DOHH2 (cell line): ENCODE measurements at regions not wholly inside any gene's neighbourhood (a gene's known extent, or its start where the extent isn't known, plus 50 kb on each side); places are given as distances from the start of the nearest gene placed in this dataset.

Experiments
- H3F3A ChIP-seq: fragments of 200-600 bp; sonication (generic), shearing (Covaris generic); 2 replicates; pipeline ENCODE4 v1.6.0; 2016; ENCODE audit warnings: antibody characterized with exemption, mild to moderate bottlenecking; ENCODE audit not compliant: control insufficient read depth, insufficient read depth
- H3K27ac ChIP-seq: fragments of 200-600 bp; sonication (generic); 2 replicates; pipeline ENCODE4 v1.5.1; 2014; ENCODE audit warnings: low read depth, mild to moderate bottlenecking, low read length, moderate library complexity
- H3K27me3 ChIP-seq: fragments of 200-600 bp; sonication (generic); 2 replicates; pipeline ENCODE4 v1.6.1; 2014; ENCODE audit warnings: mild to moderate bottlenecking, low read length, mixed read lengths; ENCODE audit not compliant: control insufficient read depth
- H3K36me3 ChIP-seq: fragments of 200-600 bp; sonication (generic); 2 replicates; pipeline ENCODE4 v1.6.1; 2014; ENCODE audit warnings: mild to moderate bottlenecking, low read length, moderate library complexity, mixed read lengths; ENCODE audit not compliant: control insufficient read depth
- H3K4me1 ChIP-seq: fragments of 200-600 bp; sonication (generic); 2 replicates; pipeline ENCODE4 v1.6.1; 2014; ENCODE audit warnings: mild to moderate bottlenecking, low read length, mixed read lengths; ENCODE audit not compliant: control insufficient read depth
- H3K4me2 ChIP-seq: fragments of 200-600 bp; sonication (generic); 2 replicates; pipeline ENCODE4 v1.6.0; 2014; ENCODE audit warnings: mild to moderate bottlenecking, low read length, moderate library complexity
- H3K4me3 ChIP-seq: fragments of 200-600 bp; sonication (generic); 2 replicates; pipeline ENCODE4 v1.5.1; 2014; ENCODE audit warnings: mild to moderate bottlenecking, low read length, mixed read lengths
- H3K79me2 ChIP-seq: fragments of 200-600 bp; sonication (generic); 2 replicates; pipeline ENCODE4 v1.6.1; 2014; ENCODE audit warnings: mild to moderate bottlenecking, low read length, mixed read lengths; ENCODE audit not compliant: control insufficient read depth
- H3K9me2 ChIP-seq: fragments of 200-600 bp; sonication (generic); replicated peaks from 2 replicates; pipeline ENCODE4 v1.6.1; 2014; ENCODE audit warnings: mild to moderate bottlenecking, low read length, mixed read lengths; ENCODE audit not compliant: control insufficient read depth
- H3K9me3 ChIP-seq: fragments of 200-600 bp; sonication (generic); 2 replicates; pipeline ENCODE4 v1.6.1; 2014; ENCODE audit warnings: antibody characterized with exemption, low read length, mixed read lengths; ENCODE audit not compliant: control insufficient read depth, insufficient read depth
- H4K20me1 ChIP-seq: fragments of 200-600 bp; sonication (generic); 2 replicates; pipeline ENCODE4 v1.6.0; 2014; ENCODE audit warnings: low read depth, mild to moderate bottlenecking, antibody characterized with exemption, low read length, moderate library complexity; ENCODE audit not compliant: control insufficient read depth, insufficient read depth
- EZH2phosphoT487 ChIP-seq: fragments of 200-600 bp; sonication (generic); IDR thresholded peaks from 2 replicates; pipeline ENCODE4 v1.6.1; 2017; ENCODE audit warnings: borderline replicate concordance, mild to moderate bottlenecking, antibody characterized with exemption, low read length, moderate library complexity, mixed read lengths
- TF ChIP-seq, protein P1 (sequence below): fragments of 200-600 bp; sonication (generic); IDR thresholded peaks from one replicate; pipeline ENCODE4 v1.5.1; 2014; ENCODE audit warnings: antibody characterized with exemption, mild to moderate bottlenecking, low read depth, low read length; ENCODE audit not compliant: poor library complexity, severe bottlenecking

GRCh38 chr4:32000846-32001488, 1280.8 kb downstream of the PCDH7 start:
- Histone ChIP-seq H3K4me3 (no peak overlapping the region), H3K27ac (no peak overlapping the region), H3K4me1 (no peaks in the 10 kb centered on the region), H3K27me3 (no peaks in the 10 kb centered on the region), H3K9me3 (no peaks in the 10 kb centered on the region), H3K4me2 (no peak overlapping the region), H4K20me1 (no peaks in the 10 kb centered on the region), H3K36me3 (no peaks in the 10 kb centered on the region), H3K9me2 (no peaks in the 10 kb centered on the region), H3F3A (no peaks in the 10 kb centered on the region), H3K79me2 (no peaks in the 10 kb centered on the region)
- TF ChIP-seq, protein P1, sequence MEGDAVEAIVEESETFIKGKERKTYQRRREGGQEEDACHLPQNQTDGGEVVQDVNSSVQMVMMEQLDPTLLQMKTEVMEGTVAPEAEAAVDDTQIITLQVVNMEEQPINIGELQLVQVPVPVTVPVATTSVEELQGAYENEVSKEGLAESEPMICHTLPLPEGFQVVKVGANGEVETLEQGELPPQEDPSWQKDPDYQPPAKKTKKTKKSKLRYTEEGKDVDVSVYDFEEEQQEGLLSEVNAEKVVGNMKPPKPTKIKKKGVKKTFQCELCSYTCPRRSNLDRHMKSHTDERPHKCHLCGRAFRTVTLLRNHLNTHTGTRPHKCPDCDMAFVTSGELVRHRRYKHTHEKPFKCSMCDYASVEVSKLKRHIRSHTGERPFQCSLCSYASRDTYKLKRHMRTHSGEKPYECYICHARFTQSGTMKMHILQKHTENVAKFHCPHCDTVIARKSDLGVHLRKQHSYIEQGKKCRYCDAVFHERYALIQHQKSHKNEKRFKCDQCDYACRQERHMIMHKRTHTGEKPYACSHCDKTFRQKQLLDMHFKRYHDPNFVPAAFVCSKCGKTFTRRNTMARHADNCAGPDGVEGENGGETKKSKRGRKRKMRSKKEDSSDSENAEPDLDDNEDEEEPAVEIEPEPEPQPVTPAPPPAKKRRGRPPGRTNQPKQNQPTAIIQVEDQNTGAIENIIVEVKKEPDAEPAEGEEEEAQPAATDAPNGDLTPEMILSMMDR = no peak
- no peak for TF ChIP-seq EZH2phosphoT487

DNA sequence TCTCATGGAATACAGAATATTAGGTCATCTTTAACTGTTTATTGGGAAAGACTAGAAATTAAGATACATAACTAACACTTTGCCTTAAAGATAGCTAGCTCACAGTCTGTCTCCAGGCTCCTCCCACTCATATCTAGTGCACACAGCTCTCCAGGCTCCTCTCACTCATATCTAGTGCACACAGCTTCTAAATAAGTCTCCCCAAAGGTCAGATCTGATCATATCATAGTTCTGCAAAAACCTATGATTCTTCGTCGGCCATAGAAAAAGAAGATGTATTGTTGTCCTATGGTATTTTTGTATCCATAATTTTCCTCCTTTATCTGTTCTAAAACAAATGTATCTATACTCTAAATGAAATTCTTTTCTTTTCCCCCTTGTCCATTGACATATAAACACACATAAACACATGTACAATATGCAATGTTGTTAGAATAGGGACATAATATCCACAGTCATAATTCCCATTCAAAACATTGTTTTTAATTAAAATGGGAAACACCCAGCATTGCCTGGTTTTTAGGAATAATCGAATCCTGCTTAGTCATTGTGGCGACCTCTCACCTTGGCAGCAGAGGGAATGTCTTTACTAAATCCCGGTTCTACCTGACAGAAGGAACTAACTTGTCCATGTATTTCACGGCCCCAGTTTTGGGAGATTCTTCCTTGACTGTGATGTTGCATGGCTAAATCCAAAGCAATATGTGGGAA, 1282.0 kb downstream of the PCDH7 start:
- TF ChIP-seq, protein P1 = no peak
- no peak for TF ChIP-seq EZH2phosphoT487
- H3K9me2 ChIP-seq = no peaks in the 10 kb centered on the region
- no peaks in the 10 kb centered on the region for H3K27me3 ChIP-seq
- H3K4me2 ChIP-seq = no peak overlapping the region
- H3K79me2 ChIP-seq = no peaks in the 10 kb centered on the region
- no peak overlapping the region for H3K27ac ChIP-seq
- H3K36me3 ChIP-seq = no peaks in the 10 kb centered on the region
- no peaks in the 10 kb centered on the region for H3F3A ChIP-seq
- no peaks in the 10 kb centered on the region for H3K9me3 ChIP-seq
- H3K4me1 ChIP-seq = no peaks in the 10 kb centered on the region
- H4K20me1 ChIP-seq = no peaks in the 10 kb centered on the region
- no peak overlapping the region for H3K4me3 ChIP-seq

- Histone ChIP-seq H3K27me3 (no peaks in the 10 kb centered on the region), H3K4me3 (no peak overlapping the region), H3K9me2 (no peaks in the 10 kb centered on the region), H3K4me2 (no peak overlapping the region), H3F3A (no peaks in the 10 kb centered on the region), H3K4me1 (no peaks in the 10 kb centered on the region), H4K20me1 (no peaks in the 10 kb centered on the region), H3K79me2 (no peaks in the 10 kb centered on the region), H3K27ac (no peak overlapping the region), H3K36me3 (no peaks in the 10 kb centered on the region), H3K9me3 (no peaks in the 10 kb centered on the region)
- no peak for TF ChIP-seq EZH2phosphoT487
- TF ChIP-seq, protein P1 = no peak
Observed at GRCh38 chr4:32003548-32003947, 1283.4 kb downstream of the PCDH7 start.
